ENCODE measurements at regions not wholly inside any gene's neighbourhood (a gene's known extent, or its start where the extent isn't known, plus 50 kb on each side); places are given as distances from the start of the nearest gene placed in this dataset.
"Not testable (repeated sequence)": the region's sequence is repeated elsewhere in the genome, so short reads cannot be mapped to it uniquely, and the experiment has no call there.

DNA sequence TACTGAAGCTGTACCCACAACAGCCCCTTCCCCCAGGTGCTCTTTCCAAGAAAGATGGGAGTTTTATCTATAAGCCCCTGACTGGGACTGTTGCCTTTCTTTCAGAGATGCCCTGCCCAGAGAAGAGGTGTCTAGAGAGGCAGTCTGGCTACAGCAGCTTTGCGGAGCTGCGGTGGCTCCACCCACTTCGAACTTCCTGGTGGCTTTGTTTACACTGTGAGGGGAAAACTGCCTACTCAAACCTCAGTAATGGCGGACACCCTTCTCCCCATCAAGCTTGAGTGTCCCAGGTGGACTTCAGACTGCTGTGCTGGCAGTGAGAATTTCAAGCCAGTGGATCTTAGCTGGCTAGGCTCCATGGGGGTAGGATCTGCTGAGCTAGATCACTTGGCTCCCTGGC, 120.2 kb upstream of the MYT1L start:
- peaks cover 11% of the 10 kb centered on the region for H3K9me3 Mint-ChIP-seq
- H3K36me3 Mint-ChIP-seq (ENCODE audit: insufficient read depth); H3K4me1 Mint-ChIP-seq; ATAC-seq (replicated peaks; ENCODE audit: extremely low read depth, poor library complexity, severe bottlenecking); H3K27me3 Mint-ChIP-seq; DNase-seq (ENCODE audit: low spot score in 2 of 2); H3K27ac Mint-ChIP-seq (ENCODE audit: low read depth); H3K4me3 Mint-ChIP-seq: not testable (repeated sequence)

DNA sequence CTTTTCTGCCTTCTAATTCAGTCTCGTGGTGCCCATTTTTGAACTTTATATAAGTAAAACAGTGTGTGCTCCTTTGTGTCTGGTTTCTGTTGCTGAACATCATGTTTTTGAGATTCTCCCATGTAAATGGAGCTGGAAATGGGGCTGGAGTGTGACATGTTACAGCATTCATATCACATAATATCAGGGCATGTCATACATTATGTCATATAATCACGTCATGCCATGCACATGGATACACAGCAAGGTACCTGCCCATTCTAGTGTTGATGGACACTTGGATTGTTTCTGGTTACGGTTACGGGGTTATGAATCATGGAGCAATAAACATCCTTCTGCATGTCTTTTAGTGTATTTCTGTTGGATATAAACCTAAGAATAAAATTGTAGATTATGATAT, 117.1 kb upstream of the MYT1L start:
- no peak for ATAC-seq (replicated peaks; ENCODE audit: extremely low read depth, poor library complexity, severe bottlenecking)
- no peak for DNase-seq (ENCODE audit: low spot score in 2 of 2)
- peaks cover 11% of the 10 kb centered on the region for H3K9me3 Mint-ChIP-seq
- no peak overlapping the region for H3K4me3 Mint-ChIP-seq
- H3K4me1 Mint-ChIP-seq: no peaks in the 10 kb centered on the region
- no peaks in the 10 kb centered on the region for H3K36me3 Mint-ChIP-seq (ENCODE audit: insufficient read depth)
- no peak overlapping the region for H3K27ac Mint-ChIP-seq (ENCODE audit: low read depth)
- H3K27me3 Mint-ChIP-seq: no peaks in the 10 kb centered on the region

DNA sequence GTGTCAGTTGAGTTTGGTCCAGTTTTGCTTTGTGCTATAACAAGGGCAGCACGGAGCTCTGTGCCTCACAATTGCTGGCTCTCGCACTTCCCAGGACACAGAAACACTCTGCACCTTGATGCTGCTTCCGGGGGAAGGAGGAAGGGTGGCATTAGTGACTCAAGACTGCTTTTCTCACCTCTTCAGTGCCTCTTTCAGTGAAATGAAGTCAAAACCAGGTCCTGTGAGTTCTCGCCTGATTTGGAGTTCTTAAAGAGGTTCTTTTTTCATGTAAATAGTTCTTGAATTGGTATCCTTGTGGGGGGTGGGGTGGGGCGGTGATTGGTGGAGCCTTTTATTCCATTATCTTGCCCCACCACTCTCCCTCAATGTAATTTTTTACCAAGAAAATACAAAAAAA, 91.5 kb upstream of the MYT1L start:
- Mint-ChIP-seq H3K4me1 (no peaks in the 10 kb centered on the region), H3K27me3 (no peaks in the 10 kb centered on the region), H3K27ac (ENCODE audit: low read depth) (no peak overlapping the region), H3K4me3 (no peak overlapping the region), H3K36me3 (ENCODE audit: insufficient read depth) (no peaks in the 10 kb centered on the region), H3K9me3 (peaks cover 7% of the 10 kb centered on the region)
- DNase-seq (ENCODE audit: low spot score in 2 of 2) (no peak), ATAC-seq (replicated peaks; ENCODE audit: extremely low read depth, poor library complexity, severe bottlenecking) (no peak)

DNA sequence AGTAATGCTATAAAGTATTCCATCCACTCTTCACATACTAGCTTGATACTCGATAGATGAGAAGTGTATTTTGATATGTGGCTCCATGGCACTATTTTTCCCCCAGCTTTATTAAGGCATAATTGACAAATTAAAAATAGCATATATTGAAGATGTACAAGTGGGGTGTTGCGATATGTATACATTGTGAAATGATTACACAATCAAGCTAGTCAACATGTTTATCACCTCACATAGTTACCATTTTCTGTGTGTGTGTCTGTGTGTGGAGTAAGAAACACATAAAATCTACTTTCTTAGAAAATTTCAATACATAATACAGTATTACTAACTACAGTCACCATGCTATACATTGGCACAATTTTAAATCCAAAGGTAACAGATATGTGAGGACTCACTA, 82.5 kb upstream of the MYT1L start:
- ATAC-seq (replicated peaks; ENCODE audit: extremely low read depth, poor library complexity, severe bottlenecking) (no peak), DNase-seq (ENCODE audit: low spot score in 2 of 2) (no peak)
- Mint-ChIP-seq H3K27ac (ENCODE audit: low read depth) (no peak overlapping the region), H3K36me3 (ENCODE audit: insufficient read depth) (no peaks in the 10 kb centered on the region), H3K9me3 (no peaks in the 10 kb centered on the region), H3K4me1 (no peaks in the 10 kb centered on the region), H3K27me3 (no peaks in the 10 kb centered on the region), H3K4me3 (no peak overlapping the region)

DNA sequence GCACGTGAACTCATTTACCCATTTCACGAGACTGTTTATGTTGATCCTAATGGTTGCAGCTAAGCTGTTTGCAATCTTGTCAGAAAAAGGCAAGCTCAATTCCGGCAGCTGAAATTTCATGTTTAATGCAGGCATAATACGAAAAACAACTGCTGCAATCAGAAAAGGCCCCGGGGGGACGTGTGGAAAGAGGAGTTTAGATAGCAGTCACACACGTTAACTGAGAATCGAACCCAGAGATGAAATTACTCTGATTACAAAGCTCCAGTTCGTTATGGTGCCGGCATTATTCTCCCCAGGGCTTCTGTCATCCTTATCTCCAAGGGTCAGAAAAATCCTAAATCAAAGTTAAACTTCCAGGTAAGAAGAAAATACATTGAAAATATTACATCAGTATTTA, 79.9 kb upstream of the MYT1L start:
- no peak for ATAC-seq (replicated peaks; ENCODE audit: extremely low read depth, poor library complexity, severe bottlenecking)
- Mint-ChIP-seq H3K4me3 (no peak overlapping the region), H3K4me1 (no peaks in the 10 kb centered on the region), H3K36me3 (ENCODE audit: insufficient read depth) (no peaks in the 10 kb centered on the region), H3K27me3 (no peaks in the 10 kb centered on the region), H3K27ac (ENCODE audit: low read depth) (no peak overlapping the region), H3K9me3 (no peaks in the 10 kb centered on the region)
- no peak for DNase-seq (ENCODE audit: low spot score in 2 of 2)

DNA sequence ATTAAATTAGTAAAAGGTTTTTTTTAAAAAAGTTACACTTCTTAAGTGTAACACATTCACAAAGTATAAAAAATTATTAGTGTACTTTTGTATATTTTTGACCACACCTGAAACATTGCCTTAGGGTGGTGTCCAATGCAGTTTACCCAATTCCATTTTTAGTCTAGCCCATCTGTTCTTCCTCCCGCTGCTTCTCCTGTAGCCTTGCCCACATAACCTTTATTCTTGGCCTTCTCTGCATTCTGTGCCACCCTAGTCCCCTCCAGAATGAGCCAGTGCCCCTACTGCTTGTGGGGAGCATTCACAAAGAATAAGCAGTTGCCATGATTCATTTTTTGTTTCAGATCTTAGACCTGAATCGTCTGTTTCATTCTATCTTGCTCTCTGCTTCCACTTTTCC, 78.4 kb upstream of the MYT1L start:
- Mint-ChIP-seq H3K4me1 (no peaks in the 10 kb centered on the region), H3K36me3 (ENCODE audit: insufficient read depth) (no peaks in the 10 kb centered on the region)

DNA sequence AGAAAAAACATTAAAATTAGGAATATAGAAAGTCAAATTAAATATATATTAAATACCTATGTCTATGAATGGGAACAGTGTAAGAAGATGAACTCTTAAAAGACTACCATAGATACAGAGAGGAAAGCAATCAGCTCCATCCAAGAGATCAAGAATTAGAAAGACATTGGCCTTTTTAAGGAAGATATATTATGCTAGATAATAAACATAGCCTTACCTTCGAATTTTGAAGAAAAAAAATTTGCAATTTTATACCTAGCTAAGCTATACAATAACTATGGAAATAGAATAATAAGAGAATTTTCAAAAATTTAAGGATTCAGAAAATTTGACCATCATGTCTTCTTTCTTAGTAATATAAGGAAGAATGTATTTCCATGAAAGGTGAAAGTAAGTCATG, 74.7 kb upstream of the MYT1L start:
- Mint-ChIP-seq H3K9me3 (peaks cover 6% of the 10 kb centered on the region), H3K27ac (ENCODE audit: low read depth) (no peak overlapping the region), H3K27me3 (no peaks in the 10 kb centered on the region), H3K4me3 (no peak overlapping the region), H3K4me1 (no peaks in the 10 kb centered on the region), H3K36me3 (ENCODE audit: insufficient read depth) (no peaks in the 10 kb centered on the region)
- DNase-seq (ENCODE audit: low spot score in 2 of 2): no peak
- ATAC-seq (replicated peaks; ENCODE audit: extremely low read depth, poor library complexity, severe bottlenecking): no peak

More for the DNA sequence above, 78.4 kb upstream of the MYT1L start:
- ATAC-seq (replicated peaks; ENCODE audit: extremely low read depth, poor library complexity, severe bottlenecking) (no peak), DNase-seq (ENCODE audit: low spot score in 2 of 2) (no peak)
- H3K27ac Mint-ChIP-seq (ENCODE audit: low read depth): no peak overlapping the region
- no peaks in the 10 kb centered on the region for H3K9me3 Mint-ChIP-seq
- H3K27me3 Mint-ChIP-seq: no peaks in the 10 kb centered on the region
- H3K4me3 Mint-ChIP-seq: no peak overlapping the region

DNA sequence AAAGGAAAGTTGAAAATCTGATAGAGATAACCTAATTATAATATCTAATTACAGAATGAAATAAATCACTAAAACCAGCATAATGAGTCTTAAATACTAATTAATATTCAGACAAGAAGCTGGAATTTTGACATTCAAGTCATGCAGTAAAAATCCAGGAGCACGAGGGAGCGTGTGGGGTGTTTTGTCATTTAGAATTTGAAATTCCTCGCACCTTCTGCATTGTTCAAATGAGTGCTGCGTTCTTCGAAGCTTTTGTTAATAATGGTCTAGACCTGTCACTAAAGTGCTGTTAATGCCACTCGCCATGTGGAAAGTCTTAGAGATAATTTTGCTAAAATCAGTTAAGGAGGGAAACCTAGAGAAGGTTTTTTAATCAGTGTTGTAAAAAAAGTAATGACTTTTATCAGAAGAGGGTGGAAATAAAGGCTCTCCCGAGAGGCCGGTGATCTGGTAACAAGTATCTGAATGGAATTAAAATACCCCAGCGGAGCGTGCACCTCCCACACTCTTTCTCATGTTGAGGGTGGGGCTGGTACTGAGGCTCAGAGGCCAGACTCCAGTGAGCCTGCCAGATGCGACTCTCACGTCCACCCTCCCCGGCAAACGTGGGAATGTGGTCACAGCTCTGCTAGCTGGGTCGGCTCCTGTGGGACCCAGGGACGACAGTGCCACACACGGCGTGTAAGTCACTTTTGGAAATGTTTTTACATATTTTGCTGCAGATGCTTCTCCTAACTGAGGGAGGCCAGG, 69.4 kb upstream of the MYT1L start:
- H3K4me1 Mint-ChIP-seq: no peaks in the 10 kb centered on the region
- no peaks in the 10 kb centered on the region for H3K27me3 Mint-ChIP-seq
- DNase-seq (ENCODE audit: low spot score in 2 of 2): no peak
- H3K36me3 Mint-ChIP-seq (ENCODE audit: insufficient read depth): no peaks in the 10 kb centered on the region
- peaks cover 20% of the 10 kb centered on the region for H3K9me3 Mint-ChIP-seq
- no peak overlapping the region for H3K27ac Mint-ChIP-seq (ENCODE audit: low read depth)
- no peak for ATAC-seq (replicated peaks; ENCODE audit: extremely low read depth, poor library complexity, severe bottlenecking)
- H3K4me3 Mint-ChIP-seq: no peak overlapping the region

DNA sequence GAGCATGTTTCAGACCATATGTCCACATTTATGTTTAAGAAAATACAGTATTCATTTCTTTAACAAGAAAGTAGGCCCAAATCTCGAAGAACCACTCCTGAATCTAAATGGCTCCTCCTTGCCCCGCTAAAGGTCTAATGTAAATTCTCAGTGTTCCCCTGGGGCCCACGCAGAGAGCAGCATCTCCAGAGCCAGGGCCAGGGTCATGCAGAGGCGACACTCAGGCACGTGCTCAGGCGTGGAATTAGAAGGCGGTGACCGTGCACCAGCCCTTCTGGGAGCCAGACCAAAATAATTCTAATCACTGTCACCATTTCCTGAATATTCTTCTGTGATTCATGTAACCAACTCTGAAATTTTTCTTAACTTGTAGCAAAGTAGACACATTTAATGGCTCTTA, 68.3 kb upstream of the MYT1L start:
- H3K4me3 Mint-ChIP-seq: no peak overlapping the region
- no peaks in the 10 kb centered on the region for H3K4me1 Mint-ChIP-seq
- DNase-seq (ENCODE audit: low spot score in 2 of 2) (no peak), ATAC-seq (replicated peaks; ENCODE audit: extremely low read depth, poor library complexity, severe bottlenecking) (no peak)
- no peaks in the 10 kb centered on the region for H3K27me3 Mint-ChIP-seq
- no peaks in the 10 kb centered on the region for H3K36me3 Mint-ChIP-seq (ENCODE audit: insufficient read depth)
- peaks cover 29% of the 10 kb centered on the region for H3K9me3 Mint-ChIP-seq
- H3K27ac Mint-ChIP-seq (ENCODE audit: low read depth): no peak overlapping the region

DNA sequence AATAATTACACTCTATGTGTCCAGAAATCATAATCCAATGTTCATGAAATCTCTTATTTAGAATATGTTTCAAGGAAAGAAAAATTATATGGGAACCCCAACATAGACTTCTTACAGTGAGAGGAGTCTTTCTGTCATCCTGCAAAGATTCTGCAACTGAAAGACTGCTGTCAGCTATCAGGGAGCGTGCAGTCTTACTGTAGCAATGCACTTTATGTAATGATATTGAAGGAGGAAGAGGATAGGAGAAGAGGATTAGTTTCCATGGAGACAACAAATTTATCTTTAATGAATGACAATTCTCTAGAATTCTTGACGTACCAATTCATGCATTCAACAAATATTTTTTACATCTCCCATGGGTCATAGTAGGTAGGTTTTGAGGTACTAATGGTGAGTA, 61.3 kb upstream of the MYT1L start:
- H3K27me3 Mint-ChIP-seq: no peaks in the 10 kb centered on the region
- no peak overlapping the region for H3K4me3 Mint-ChIP-seq
- no peaks in the 10 kb centered on the region for H3K4me1 Mint-ChIP-seq
- no peak for DNase-seq (ENCODE audit: low spot score in 2 of 2)
- H3K27ac Mint-ChIP-seq (ENCODE audit: low read depth): no peak overlapping the region
- no peaks in the 10 kb centered on the region for H3K36me3 Mint-ChIP-seq (ENCODE audit: insufficient read depth)
- H3K9me3 Mint-ChIP-seq: peaks cover 34% of the 10 kb centered on the region
- no peak for ATAC-seq (replicated peaks; ENCODE audit: extremely low read depth, poor library complexity, severe bottlenecking)

DNA sequence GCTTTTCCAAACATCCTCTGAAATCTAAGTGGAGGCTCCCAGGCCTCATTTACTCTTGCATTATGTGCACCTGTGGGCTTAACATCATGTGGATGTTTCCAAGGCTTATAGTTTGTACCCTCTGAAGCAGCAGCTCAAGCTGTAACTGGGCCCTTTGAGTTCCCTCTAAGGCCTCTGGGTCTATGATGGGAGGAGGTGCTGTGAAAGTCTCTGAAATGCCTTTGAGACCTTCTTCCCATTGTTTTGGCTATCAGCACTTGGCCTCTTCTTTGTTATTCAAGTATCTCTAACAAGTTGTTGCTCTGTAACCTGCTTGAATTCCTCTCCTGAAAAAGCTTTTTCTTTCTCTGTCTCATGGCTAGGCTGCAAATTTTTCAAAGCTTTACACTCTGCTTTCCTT, 58.1 kb upstream of the MYT1L start:
- no peak overlapping the region for H3K4me3 Mint-ChIP-seq
- no peaks in the 10 kb centered on the region for H3K36me3 Mint-ChIP-seq (ENCODE audit: insufficient read depth)
- peaks cover 16% of the 10 kb centered on the region for H3K9me3 Mint-ChIP-seq
- H3K27me3 Mint-ChIP-seq: no peaks in the 10 kb centered on the region
- H3K4me1 Mint-ChIP-seq: no peaks in the 10 kb centered on the region
- ATAC-seq (replicated peaks; ENCODE audit: extremely low read depth, poor library complexity, severe bottlenecking) (no peak), DNase-seq (ENCODE audit: low spot score in 2 of 2) (no peak)
- no peak overlapping the region for H3K27ac Mint-ChIP-seq (ENCODE audit: low read depth)
